Ovary (tissue), 7 donors: ENCODE measurements at regions not wholly inside any gene's neighbourhood (a gene's known extent, or its start where the extent isn't known, plus 50 kb on each side); places are given as distances from the start of the nearest gene placed in this dataset.

ENCODE experiments used
- DNase-seq, 5 donors: peaks; one replicate each; pipeline ENCODE4 v3.0.0-alpha.2; 2019 to 2020
- H3K27ac ChIP-seq, 2 donors: fragments of 200-600 bp; one replicate each; pipeline versions ENCODE4 v1.5.1 to v1.8.0; 2019 to 2022
- H3K27me3 ChIP-seq: fragments of 200-600 bp; one replicate; pipeline ENCODE4 v1.8.0; 2022
- H3K36me3 ChIP-seq: fragments of 200-600 bp; sonication (generic); one replicate; pipeline ENCODE4 v1.5.1; 2019
- H3K4me1 ChIP-seq: one replicate; pipeline ENCODE4 v1.8.1; 2013; ENCODE audit warnings: mild to moderate bottlenecking, moderate library complexity; ENCODE audit not compliant: insufficient read depth
- H3K4me3 ChIP-seq: fragments of 200-600 bp; sonication (generic); one replicate; pipeline ENCODE4 v1.5.1; 2017
- H3K9me3 ChIP-seq, 2 donors: fragments of 200-600 bp in 1 of 2; sonication (generic) in 1 of 2; one replicate each; pipeline versions ENCODE4 v1.5.1 to v1.8.1; 2013 to 2019; ENCODE audit warnings: mild to moderate bottlenecking in 1 of 2, moderate library complexity in 1 of 2
- EP300 ChIP-seq: sonication (generic); formaldehyde crosslinking; IDR thresholded peaks from one replicate; pipeline ENCODE4 v1.6.1; 2017; ENCODE audit warnings: antibody characterized with exemption
- POLR2A ChIP-seq: fragments of 450-650 bp; IDR thresholded peaks from one replicate; pipeline ENCODE4 v1.6.1; 2017; ENCODE audit warnings: antibody characterized with exemption, mild to moderate bottlenecking, moderate library complexity
- whole genome bisulfite sequencing, 3 donors: extraction: QIAGEN DNeasy Blood & Tissue Kit in 1 of 3; methylation state at CpG; one replicate each; pipeline versions ENCODE4 v1.1.5 to v1.1.7; 2013 to 2017; 5-methylcytosine and 5-hydroxymethylcytosine counted together
- intact Hi-C, 4 donors: fragments of 100-400 bp; cut with DNase I; formaldehyde crosslinking; loops; one replicate each; pipeline versions ENCODE4 v1.11.0 to v1.15.1; 2022 to 2023
- TF ChIP-seq, protein P1 (sequence below), 3 donors: fragments of 450-650 bp in 2 of 3; fragments of 200-600 bp in 1 of 3; IDR thresholded peaks; one replicate each; pipeline versions ENCODE4 v1.5.1 to v1.8.0; 2016 to 2022; ENCODE audit warnings: antibody characterized with exemption in 3 of 3, mild to moderate bottlenecking in 1 of 3
- donor health status: DM: no; HTN: no; CAD: no; lungs with moderate emphysema.
- donor health status: DM: no; HTN: no; CAD: no.
- donor health status: Bipolar disorder and iron deficiency.
- donor health status: DM: no; HTN: no; CAD: no.
- donor health status: DM: yes; HTN: yes; CAD: no.

DNA sequence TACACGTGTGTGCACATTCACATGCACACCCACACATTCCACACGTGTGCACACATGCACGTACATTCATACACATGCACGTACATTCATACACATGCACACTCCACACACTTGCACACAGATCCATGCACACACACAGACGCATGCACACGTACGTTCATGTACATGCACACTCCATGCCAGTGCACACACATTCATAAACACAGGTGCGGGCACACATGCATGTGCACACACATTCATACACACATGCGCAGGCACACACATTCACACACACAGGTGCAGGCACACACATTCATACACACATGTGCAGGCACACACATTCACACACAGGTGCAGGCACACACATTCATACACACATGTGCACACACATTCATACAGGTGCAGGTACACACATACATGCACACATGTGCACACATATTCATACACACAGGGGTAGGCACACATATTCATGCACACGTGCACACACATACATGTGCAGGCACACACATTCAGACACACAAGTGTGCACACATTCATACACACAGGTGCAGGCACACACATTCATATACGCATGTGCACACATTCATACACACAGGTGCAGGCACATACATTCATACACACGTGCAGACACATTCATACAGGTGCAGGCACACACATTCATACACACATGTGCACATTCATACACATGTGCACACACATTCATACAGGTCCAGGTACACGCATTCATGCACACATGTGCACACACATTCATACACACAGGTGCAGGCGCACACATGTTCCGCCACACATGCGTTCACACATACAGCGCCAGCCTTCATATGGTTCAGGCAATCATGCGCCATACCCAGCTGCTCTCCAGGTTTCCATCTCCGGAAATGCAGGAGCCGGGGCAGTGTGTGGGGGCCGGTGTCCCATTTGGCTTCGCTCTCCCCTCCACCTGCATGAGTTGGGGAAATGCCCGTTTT, 124.8 kb downstream of the HMX1 start:
- Histone ChIP-seq H3K27ac (no peak overlapping the region), H3K4me1 (no peaks in the 10 kb centered on the region), H3K27me3 (no peaks in the 10 kb centered on the region), H3K4me3 (no peak overlapping the region), H3K9me3 (peaks cover 0 to 3% of the 10 kb centered on the region in 2 donors), H3K36me3 (no peaks in the 10 kb centered on the region)
- DNase-seq = peak in 1 of 5 donors; percentile 21
- TF ChIP-seq POLR2A (no peak), EP300 (no peak)
- TF ChIP-seq, protein P1, sequence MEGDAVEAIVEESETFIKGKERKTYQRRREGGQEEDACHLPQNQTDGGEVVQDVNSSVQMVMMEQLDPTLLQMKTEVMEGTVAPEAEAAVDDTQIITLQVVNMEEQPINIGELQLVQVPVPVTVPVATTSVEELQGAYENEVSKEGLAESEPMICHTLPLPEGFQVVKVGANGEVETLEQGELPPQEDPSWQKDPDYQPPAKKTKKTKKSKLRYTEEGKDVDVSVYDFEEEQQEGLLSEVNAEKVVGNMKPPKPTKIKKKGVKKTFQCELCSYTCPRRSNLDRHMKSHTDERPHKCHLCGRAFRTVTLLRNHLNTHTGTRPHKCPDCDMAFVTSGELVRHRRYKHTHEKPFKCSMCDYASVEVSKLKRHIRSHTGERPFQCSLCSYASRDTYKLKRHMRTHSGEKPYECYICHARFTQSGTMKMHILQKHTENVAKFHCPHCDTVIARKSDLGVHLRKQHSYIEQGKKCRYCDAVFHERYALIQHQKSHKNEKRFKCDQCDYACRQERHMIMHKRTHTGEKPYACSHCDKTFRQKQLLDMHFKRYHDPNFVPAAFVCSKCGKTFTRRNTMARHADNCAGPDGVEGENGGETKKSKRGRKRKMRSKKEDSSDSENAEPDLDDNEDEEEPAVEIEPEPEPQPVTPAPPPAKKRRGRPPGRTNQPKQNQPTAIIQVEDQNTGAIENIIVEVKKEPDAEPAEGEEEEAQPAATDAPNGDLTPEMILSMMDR (IDR thresholded peaks at IDR 0.05) = no peak
- 92 to 93% (median 92%) methylated on average over 23 of the region's 23 CpGs for WGBS, 3 donors
- intact Hi-C loops = no loop called here

DNA sequence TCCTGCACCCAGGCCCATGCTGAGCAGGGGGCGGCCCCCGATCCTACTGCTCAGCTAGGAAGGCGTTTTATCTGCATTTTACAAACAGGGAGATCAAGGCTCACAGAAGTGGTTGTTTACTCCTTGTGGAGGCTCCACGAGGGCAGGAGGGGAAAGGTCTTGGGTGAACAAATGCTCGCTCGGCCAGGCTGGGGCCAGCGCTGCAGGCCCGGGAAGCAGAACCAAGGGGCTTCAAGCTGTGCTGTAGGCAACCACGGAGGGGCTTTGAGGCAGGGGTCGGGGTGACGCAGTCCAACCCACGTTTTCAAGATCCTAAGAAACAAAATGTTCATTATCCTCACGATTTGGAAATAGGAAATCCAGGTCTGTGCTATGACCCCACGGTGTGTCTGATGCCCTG, 125.8 kb downstream of the HMX1 start:
- DNase-seq = no peak
- no peaks in the 10 kb centered on the region for H3K36me3 ChIP-seq
- peaks cover 0 to 3% of the 10 kb centered on the region in 2 donors for H3K9me3 ChIP-seq
- TF ChIP-seq, protein P1 (IDR thresholded peaks at IDR 0.05) = no peak
- TF ChIP-seq POLR2A (no peak), EP300 (no peak)
- no peaks in the 10 kb centered on the region for H3K4me1 ChIP-seq
- no peak overlapping the region for H3K27ac ChIP-seq
- no peaks in the 10 kb centered on the region for H3K27me3 ChIP-seq
- intact Hi-C loops = no loop called here
- WGBS, 3 donors = 51 to 58% (median 51%) methylated on average over 14 of the region's 14 CpGs
- H3K4me3 ChIP-seq = no peak overlapping the region

DNA sequence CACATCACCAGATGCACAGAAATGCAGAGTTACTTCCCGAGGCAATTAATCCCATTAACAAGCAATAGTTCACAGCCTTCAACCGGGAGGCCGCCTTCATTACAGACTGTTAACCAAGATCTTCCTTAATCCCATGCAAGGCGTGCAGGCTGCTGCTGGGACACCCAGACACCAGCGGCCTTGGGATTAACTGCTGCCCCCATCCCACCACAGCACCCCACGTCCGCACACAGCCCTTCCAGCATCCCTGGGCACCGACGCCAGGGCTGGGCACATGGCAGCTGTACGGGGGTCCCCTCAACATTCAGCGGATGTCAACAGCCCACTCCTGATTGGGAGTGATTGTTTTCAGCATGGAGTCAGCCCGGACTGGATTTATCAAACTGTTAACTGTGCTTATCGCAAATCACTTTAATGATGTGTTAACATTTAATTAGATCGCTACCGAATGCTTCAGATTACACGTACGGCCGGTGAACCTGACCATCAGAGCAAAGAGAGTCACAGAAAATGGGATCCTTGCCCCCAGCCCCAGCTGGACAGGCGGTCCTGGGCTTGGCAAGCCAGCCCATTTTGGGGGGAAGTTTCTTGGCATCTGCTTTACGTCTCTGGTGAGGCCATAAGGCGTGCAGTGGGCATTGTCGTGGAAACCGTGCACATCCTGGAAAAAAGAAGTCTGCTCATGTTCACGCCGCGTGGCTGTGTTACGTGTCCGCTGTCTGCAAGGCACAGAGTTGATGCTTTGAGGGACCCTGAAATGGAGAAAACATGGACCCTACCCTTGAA, 126.4 kb downstream of the HMX1 start:
- TF ChIP-seq, protein P1 (IDR thresholded peaks at IDR 0.05) = no peak
- TF ChIP-seq EP300 (no peak), POLR2A (no peak)
- Histone ChIP-seq H3K36me3 (no peaks in the 10 kb centered on the region), H3K4me3 (no peak overlapping the region), H3K4me1 (no peaks in the 10 kb centered on the region), H3K27ac (no peak overlapping the region), H3K27me3 (no peaks in the 10 kb centered on the region), H3K9me3 (peaks cover 0 to 3% of the 10 kb centered on the region in 2 donors)
- peak in 1 of 5 donors; percentile 4 for DNase-seq
- 38 to 45% (median 38%) methylated on average over 28 of the region's 28 CpGs for WGBS, 3 donors
- intact Hi-C loops = no loop called here

- peak in 1 of 5 donors; percentile 3 for DNase-seq
- Histone ChIP-seq H3K4me3 (no peak overlapping the region), H3K9me3 (peaks cover 0 to 3% of the 10 kb centered on the region in 2 donors), H3K4me1 (no peaks in the 10 kb centered on the region), H3K36me3 (no peaks in the 10 kb centered on the region), H3K27me3 (no peaks in the 10 kb centered on the region), H3K27ac (no peak overlapping the region)
- 63 to 70% (median 65%) methylated on average over 18 of the region's 18 CpGs for WGBS, 3 donors
- TF ChIP-seq, protein P1 (IDR thresholded peaks at IDR 0.05) = no peak
- no peak for TF ChIP-seq EP300
- no peak for TF ChIP-seq POLR2A
- intact Hi-C loops = no loop called here
Measured at GRCh38 chr4:8744083-8744805, 127.4 kb downstream of the HMX1 start.
